Right hindlimb (tissue), 1 donor: ENCODE measurements at regions not wholly inside any gene's neighbourhood (a gene's known extent, or its start where the extent isn't known, plus 50 kb on each side); places are given as distances from the start of the nearest gene placed in this dataset.

ENCODE experiments used
- DNase-seq: peaks from one replicate; pipeline ENCODE4 v3.0.0-alpha.2; 2018

- DNase-seq, result no peak
Measured at GRCh38 chr1:221638595-221638994, 103.3 kb downstream of the DUSP10 start.

- DNase-seq, result no peak
Measured at GRCh38 chr1:221641811-221642210, 100.1 kb downstream of the DUSP10 start.

DNA sequence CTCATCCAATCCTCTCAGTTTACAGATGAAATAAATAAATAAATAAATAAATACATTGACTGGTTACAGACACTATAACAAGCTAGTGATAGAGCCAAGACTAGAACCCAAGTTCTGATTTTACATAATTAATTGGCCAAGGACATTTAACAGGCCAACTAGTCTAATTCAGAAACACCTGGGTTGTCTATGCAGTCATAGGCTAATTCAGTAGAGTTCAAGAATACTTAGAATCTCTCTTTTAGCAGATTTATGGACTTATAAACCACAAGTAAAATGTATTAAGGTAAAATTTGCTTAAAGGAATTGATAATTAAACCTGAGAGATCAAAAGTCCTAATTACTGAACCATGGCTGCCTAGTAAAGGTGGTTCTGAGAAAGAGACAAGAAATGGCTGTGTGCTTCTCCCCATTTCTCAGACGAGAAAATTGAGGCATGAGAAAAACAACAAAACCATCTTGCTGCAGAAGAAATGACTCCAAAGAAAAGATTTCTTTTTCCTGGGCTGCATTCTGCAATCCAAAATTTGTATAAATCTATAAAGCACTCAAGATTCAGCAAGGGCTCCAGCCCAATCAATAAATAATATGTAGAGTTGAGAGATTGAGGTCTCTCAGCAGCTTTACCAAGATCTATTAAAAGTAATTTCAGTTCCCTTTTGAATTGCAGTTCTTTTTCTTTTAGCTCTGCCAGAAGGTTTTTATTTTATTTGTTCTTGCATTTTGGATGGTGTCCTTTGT lies 98.3 kb downstream of the DUSP10 start:
- no peak for DNase-seq

DNA sequence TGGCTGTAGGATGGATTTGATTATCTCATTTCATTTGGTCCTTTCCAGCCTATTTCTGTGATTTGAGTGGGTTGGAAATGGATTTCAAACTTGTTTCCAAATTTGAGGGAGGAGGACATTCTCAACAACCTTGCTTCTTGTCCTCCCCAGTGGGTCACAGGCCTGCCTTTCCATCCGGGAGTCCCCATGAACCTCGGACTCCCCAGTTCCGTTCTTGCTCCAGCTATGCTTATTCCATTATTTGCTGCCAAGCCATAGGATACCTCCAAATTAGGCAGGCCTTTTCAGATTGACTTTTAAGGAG lies 97.8 kb downstream of the DUSP10 start:
- DNase-seq, result peak; percentile 57

DNA sequence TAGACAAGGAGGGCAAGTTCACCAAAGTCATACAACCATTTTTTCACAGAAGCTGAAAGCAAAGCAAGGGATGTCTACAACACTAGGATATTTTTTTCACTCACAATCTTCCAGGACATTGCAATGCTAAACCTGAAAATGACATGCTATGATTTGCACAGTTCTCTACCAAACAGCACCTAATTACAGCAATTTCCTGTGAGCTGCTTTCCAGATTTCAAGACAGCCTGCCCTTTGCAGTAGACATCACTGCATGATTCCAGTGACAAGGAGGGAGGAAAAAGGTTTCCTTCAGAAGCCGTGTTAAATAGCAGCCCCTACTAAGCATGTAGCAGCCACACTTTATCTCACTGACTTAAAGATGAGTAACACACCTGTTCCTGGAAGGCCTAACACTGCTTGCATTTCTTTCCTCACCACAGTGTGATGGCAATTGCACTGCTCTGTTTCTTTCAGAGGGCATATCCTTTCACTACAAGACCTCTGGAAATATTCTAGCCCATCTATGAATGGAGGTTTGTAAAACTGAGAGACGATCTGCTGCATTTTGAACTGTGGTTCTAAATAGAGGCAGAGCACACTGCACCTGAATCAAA lies 97.1 kb downstream of the DUSP10 start:
- DNase-seq, result no peak

DNA sequence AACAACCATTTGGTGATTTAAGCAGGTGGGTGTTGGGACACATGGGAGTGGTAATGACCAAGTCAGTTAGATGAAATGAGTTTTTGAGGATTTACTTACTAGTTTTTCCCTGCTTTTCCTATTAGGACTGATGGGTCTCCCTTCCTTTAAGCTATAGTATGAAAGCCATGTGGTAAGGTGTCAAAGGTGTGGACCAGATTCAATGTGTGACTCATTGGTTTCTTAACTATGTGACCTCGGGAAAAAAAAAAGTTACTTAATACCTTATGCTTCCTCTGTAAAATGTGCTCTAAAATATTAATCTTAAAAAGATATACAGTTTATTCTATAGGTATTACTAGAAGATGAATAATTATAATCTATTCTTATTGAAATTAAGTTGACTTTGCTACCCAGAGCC lies 93.7 kb downstream of the DUSP10 start:
- no peak for DNase-seq
